RWPE2 (cell line): ENCODE measurements at regions not wholly inside any gene's neighbourhood (a gene's known extent, or its start where the extent isn't known, plus 50 kb on each side); places are given as distances from the start of the nearest gene placed in this dataset.

Experiments
- ATAC-seq: fragments of 200-7000 bp; cut with Tn5 transposase; 3 replicates; pipeline ENCODE4 v1.9.1; 2021; ENCODE audit warnings: low read depth
- DNase-seq: peaks from one replicate; pipeline ENCODE4 v3.0.0-alpha.2; 2020; ENCODE audit warnings: low spot score
- H3K27ac ChIP-seq: fragments of 450-650 bp; 2 replicates; pipeline ENCODE4 v1.5.1; 2017; ENCODE audit warnings: mild to moderate bottlenecking; ENCODE audit not compliant: poor library complexity, severe bottlenecking
- H3K27me3 ChIP-seq: fragments of 250-450 bp; sonication (Bioruptor Pico); 2 replicates; pipeline ENCODE4 v1.5.1; 2021; ENCODE audit warnings: mild to moderate bottlenecking, moderate library complexity; ENCODE audit not compliant: insufficient read depth, poor library complexity, severe bottlenecking
- H3K36me3 ChIP-seq: fragments of 250-450 bp; sonication (Bioruptor Pico); 2 replicates; pipeline ENCODE4 v1.5.1; 2020; ENCODE audit warnings: low read depth, mild to moderate bottlenecking, moderate library complexity
- H3K4me1 ChIP-seq: fragments of 250-450 bp; sonication (Bioruptor Pico); 2 replicates; pipeline ENCODE4 v1.5.1; 2021; ENCODE audit warnings: mild to moderate bottlenecking, moderate library complexity; ENCODE audit not compliant: insufficient read depth, poor library complexity, severe bottlenecking
- H3K4me3 ChIP-seq: fragments of 250-450 bp; sonication (Bioruptor Pico); 2 replicates; pipeline ENCODE4 v1.5.1; 2021; ENCODE audit warnings: mild to moderate bottlenecking, moderate library complexity; ENCODE audit not compliant: severe bottlenecking
- H3K9me3 ChIP-seq: fragments of 250-450 bp; sonication (Bioruptor Pico); 2 replicates; pipeline ENCODE4 v1.5.1; 2021; ENCODE audit warnings: mild to moderate bottlenecking, moderate library complexity; ENCODE audit not compliant: severe bottlenecking
- CTCF ChIP-seq: fragments of 450-650 bp; IDR thresholded peaks from one replicate; pipeline ENCODE4 v1.5.1; 2017; ENCODE audit warnings: mild to moderate bottlenecking, moderate library complexity; ENCODE audit not compliant: poor library complexity, severe bottlenecking

- H3K27ac ChIP-seq: no peak overlapping the region
- no peak overlapping the region for H3K4me3 ChIP-seq
- no peak for TF ChIP-seq CTCF
- H3K4me1 ChIP-seq: no peaks in the 10 kb centered on the region
- H3K36me3 ChIP-seq: no peaks in the 10 kb centered on the region
- DNase-seq (no peak), ATAC-seq (no peak)
- no peaks in the 10 kb centered on the region for H3K9me3 ChIP-seq
- H3K27me3 ChIP-seq: peaks cover 9% of the 10 kb centered on the region
Observed at GRCh38 chr5:2143646-2144353, 261.1 kb upstream of the IRX4 start.

GRCh38 chr5:2143088-2143487 lies 260.4 kb upstream of the IRX4 start:
- no peak for DNase-seq
- no peak overlapping the region for H3K27ac ChIP-seq
- H3K9me3 ChIP-seq: no peaks in the 10 kb centered on the region
- H3K4me3 ChIP-seq: no peak overlapping the region
- no peaks in the 10 kb centered on the region for H3K4me1 ChIP-seq
- H3K36me3 ChIP-seq: no peaks in the 10 kb centered on the region
- peaks cover 9% of the 10 kb centered on the region for H3K27me3 ChIP-seq
- no peak for TF ChIP-seq CTCF
- ATAC-seq: no peak

GRCh38 chr5:2142456-2142954 lies 259.8 kb upstream of the IRX4 start:
- Histone ChIP-seq H3K27me3 (peaks cover 9% of the 10 kb centered on the region), H3K9me3 (no peaks in the 10 kb centered on the region), H3K27ac (no peak overlapping the region), H3K4me1 (no peaks in the 10 kb centered on the region), H3K36me3 (no peaks in the 10 kb centered on the region), H3K4me3 (no peak overlapping the region)
- DNase-seq (no peak), ATAC-seq (no peak)
- TF ChIP-seq CTCF: no peak

GRCh38 chr5:2141254-2142000 lies 258.7 kb upstream of the IRX4 start:
- Histone ChIP-seq H3K27me3 (peaks cover 9% of the 10 kb centered on the region), H3K27ac (no peak overlapping the region), H3K4me3 (no peak overlapping the region), H3K9me3 (no peaks in the 10 kb centered on the region), H3K4me1 (no peaks in the 10 kb centered on the region), H3K36me3 (no peaks in the 10 kb centered on the region)
- TF ChIP-seq CTCF: no peak
- ATAC-seq: no peak
- no peak for DNase-seq
